Stimulated activated CD4-positive, alpha-beta T cell treated with anti-CD3 and anti-CD28 coated beads, Interleukin-15, amount 100 ng/mL, for 48 hours (primary cell): ENCODE measurements at regions not wholly inside any gene's neighbourhood (a gene's known extent, or its start where the extent isn't known, plus 50 kb on each side); places are given as distances from the start of the nearest gene placed in this dataset.

Experiments used
- DNase-seq, 2 donors: peaks; one replicate each; pipeline ENCODE4 v3.0.0-alpha.2; 2020; ENCODE audit warnings: low read depth in 2 of 2

GRCh38 chr12:123041042-123041531 lies 60.6 kb downstream of the ARL6IP4 start:
- DNase-seq = no peak

- DNase-seq = no peak
Measured at GRCh38 chr12:123040106-123040505, 59.6 kb downstream of the ARL6IP4 start.

GRCh38 chr12:123038966-123039365 lies 58.5 kb downstream of the ARL6IP4 start:
- DNase-seq = no peak

GRCh38 chr12:123038486-123038885 lies 58.0 kb downstream of the ARL6IP4 start:
- no peak for DNase-seq

- no peak for DNase-seq
Measured at GRCh38 chr12:123037791-123038190, 57.3 kb downstream of the ARL6IP4 start.

GRCh38 chr12:123036466-123037285 lies 56.2 kb downstream of the ARL6IP4 start:
- DNase-seq = no peak

- no peak for DNase-seq
Measured at GRCh38 chr12:123035841-123036240, 55.4 kb downstream of the ARL6IP4 start.

GRCh38 chr12:123034865-123035264 lies 54.4 kb downstream of the ARL6IP4 start:
- DNase-seq = no peak

- no peak for DNase-seq
Measured at GRCh38 chr12:123034022-123034541, 53.6 kb downstream of the ARL6IP4 start.

- no peak for DNase-seq
Measured at GRCh38 chr12:123033392-123034021, 53.0 kb downstream of the ARL6IP4 start.

- no peak for DNase-seq
Measured at GRCh38 chr12:123032736-123033391, 52.4 kb downstream of the ARL6IP4 start.
